Endothelial cell of umbilical vein (primary cell): ENCODE measurements at regions not wholly inside any gene's neighbourhood (a gene's known extent, or its start where the extent isn't known, plus 50 kb on each side); places are given as distances from the start of the nearest gene placed in this dataset.

ENCODE experiments used
- BruUV-seq: library from RNA; stranded (reverse); fragments of 400-500 nt; replicated peaks from 2 replicates; lab custom pipeline; 2021; lab: Mats Ljungman, UMichigan
- CTCF ChIA-PET: fragments of 300-600, 350-600 bp; sonication (Branson Sonifier 250); formaldehyde crosslinking; loops from one replicate; lab custom pipeline; 2021; ENCODE audit warnings: antibody characterized with exemption, inconsistent platforms; lab: Charles Lee
- POLR2A ChIA-PET: fragments of 300-600, 350-600 bp; sonication (Branson Sonifier 250); formaldehyde crosslinking; loops from one replicate; lab custom pipeline; 2021; ENCODE audit warnings: antibody characterized with exemption, inconsistent platforms; lab: Charles Lee
- DNase-seq: peaks from one replicate; pipeline ENCODE4 v3.0.0-alpha.2; 2011; ENCODE audit warnings: low read depth, low spot score
- FAIRE-seq: peaks from 2 replicates; lab custom pipeline; 2011; peaks lifted over from hg19 to GRCh38; lab: Jason Lieb, UNC
- H2AFZ ChIP-seq: 2 replicates; pipeline ENCODE4 v1.6.0; 2012; ENCODE audit warnings: low read depth, low read length, control low read depth, inconsistent platforms
- H3K27ac ChIP-seq: 2 replicates; pipeline ENCODE4 v1.5.1; 2011; ENCODE audit warnings: low read depth, mild to moderate bottlenecking, control low read depth, low read length, moderate library complexity; ENCODE audit not compliant: insufficient read depth
- H3K27me3 ChIP-seq, 2 experiments: 2 replicates each; pipeline versions ENCODE4 v1.6.0 to v1.6.1; 2011; ENCODE audit warnings: low read length in 2 of 2, mixed read lengths in 1 of 2; ENCODE audit not compliant: control insufficient read depth in 2 of 2, insufficient read depth in 2 of 2
- H3K36me3 ChIP-seq, 2 experiments: 2 replicates in 1 of 2; 3 replicates in 1 of 2; pipeline ENCODE4 v1.5.1; 2011; ENCODE audit warnings: low read length in 2 of 2, mild to moderate bottlenecking in 1 of 2, moderate library complexity in 1 of 2; ENCODE audit not compliant: control insufficient read depth in 2 of 2, insufficient read depth in 2 of 2; ENCODE audit errors: extremely low read depth in 1 of 2
- H3K4me1 ChIP-seq: 3 replicates; pipeline ENCODE4 v1.5.1; 2011; ENCODE audit warnings: mild to moderate bottlenecking, low read length; ENCODE audit not compliant: control insufficient read depth, insufficient read depth; ENCODE audit errors: extremely low read depth
- H3K4me2 ChIP-seq: 2 replicates; pipeline ENCODE4 v1.6.1; 2011; ENCODE audit warnings: low read length, control low read depth, mixed read lengths; ENCODE audit not compliant: insufficient read depth
- H3K4me3 ChIP-seq, 3 experiments: fragments of 200-600 bp in 1 of 3; sonication (generic), shearing (Covaris generic) in 1 of 3; replicated peaks in 1 of 3; 2 replicates each; pipeline ENCODE4 v1.5.1; 2011 to 2016; ENCODE audit warnings: control low read depth in 3 of 3, low read length in 3 of 3, mild to moderate bottlenecking in 2 of 3, inconsistent platforms in 1 of 3, low read depth in 1 of 3, moderate library complexity in 1 of 3; ENCODE audit not compliant: insufficient read depth in 1 of 3
- H3K79me2 ChIP-seq: 2 replicates; pipeline ENCODE4 v1.6.0; 2012; ENCODE audit warnings: low read length, inconsistent platforms; ENCODE audit not compliant: control insufficient read depth, insufficient read depth
- H3K9ac ChIP-seq: replicated peaks from 2 replicates; pipeline ENCODE3; 2011; ENCODE audit warnings: low read length, control low read depth; ENCODE audit not compliant: insufficient read depth; ENCODE audit errors: extremely low read depth
- H3K9me1 ChIP-seq: replicated peaks from 3 replicates; pipeline ENCODE4 v1.6.0; 2011; ENCODE audit warnings: mild to moderate bottlenecking, low read length; ENCODE audit not compliant: control insufficient read depth, insufficient read depth; ENCODE audit errors: extremely low read depth
- H3K9me3 ChIP-seq: replicated peaks from 2 replicates; pipeline ENCODE4 v1.5.1; 2012; ENCODE audit warnings: low read length, inconsistent platforms; ENCODE audit not compliant: control insufficient read depth, insufficient read depth
- H4K20me1 ChIP-seq: replicated peaks from 2 replicates; pipeline ENCODE3; 2011; ENCODE audit warnings: mild to moderate bottlenecking, low read length; ENCODE audit not compliant: control insufficient read depth, insufficient read depth; ENCODE audit errors: extremely low read depth
- CTCF ChIP-seq, 2 donors: IDR thresholded peaks; 1 replicate in 1 of 2; 2 replicates in 1 of 2; pipeline ENCODE4 v1.5.1; 2011; ENCODE audit warnings: low read length in 2 of 2, mild to moderate bottlenecking in 2 of 2, moderate library complexity in 2 of 2, control low read depth in 1 of 2, inconsistent platforms in 1 of 2, low read depth in 1 of 2; ENCODE audit not compliant: insufficient read depth in 1 of 2; ENCODE audit errors: extremely low read depth in 1 of 2
- EZH2 ChIP-seq: IDR thresholded peaks from 2 replicates; pipeline ENCODE4 v1.6.1; 2012; ENCODE audit warnings: borderline replicate concordance, low read depth, mild to moderate bottlenecking, moderate library complexity, low read length, inconsistent platforms; ENCODE audit not compliant: severe bottlenecking
- FOS ChIP-seq: IDR thresholded peaks from 2 replicates; pipeline ENCODE4 v1.6.1; 2011; ENCODE audit warnings: mild to moderate bottlenecking, low read length, moderate library complexity, borderline replicate concordance; ENCODE audit not compliant: insufficient read depth
- GATA2 ChIP-seq: IDR thresholded peaks from 2 replicates; pipeline ENCODE4 v1.7.0; 2011; ENCODE audit warnings: low read depth, mild to moderate bottlenecking, moderate library complexity, mixed read lengths, low read length; ENCODE audit not compliant: insufficient read length, insufficient read depth
- JUN ChIP-seq: IDR thresholded peaks from 2 replicates; pipeline ENCODE4 v1.6.1; 2011; ENCODE audit warnings: borderline replicate concordance, low read depth; ENCODE audit not compliant: insufficient read length, insufficient read depth
- MAX ChIP-seq: IDR thresholded peaks from 2 replicates; pipeline ENCODE4 v1.6.1; 2011; ENCODE audit not compliant: insufficient read depth, insufficient read length
- MYC ChIP-seq: IDR thresholded peaks from one replicate; pipeline ENCODE4 v1.6.1; 2011; ENCODE audit warnings: mild to moderate bottlenecking, low read depth, low read length
- POLR2A ChIP-seq: IDR thresholded peaks from 2 replicates; pipeline ENCODE4 v1.6.1; 2012; ENCODE audit warnings: low read depth, mild to moderate bottlenecking, control low read depth, low read length
- POLR2AphosphoS5 ChIP-seq: IDR thresholded peaks from 2 replicates; pipeline ENCODE4 v1.6.1; 2012; ENCODE audit warnings: low read depth, mild to moderate bottlenecking, control low read depth, low read length, moderate library complexity; ENCODE audit not compliant: insufficient read depth
- dilution Hi-C: fragments of 300-500 bp; cut with MboI; formaldehyde crosslinking; loops from one replicate; pipeline ENCODE4 v1.15.0; 2019; ENCODE audit warnings: low sequenced_read_pairs; ENCODE audit not compliant: extremely low pct_ligation_motif_present
- intact Hi-C: fragments of 100-400 bp; cut with micrococcal nuclease; formaldehyde crosslinking; loops from one replicate; pipeline ENCODE4 v1.10.0; 2022

- dilution Hi-C loops (no loop called here), intact Hi-C loops (no loop called here)
- DNase-seq (peak; percentile 54), FAIRE-seq (no peak)
- no peak overlapping the region for H3K27ac ChIP-seq
- H3K79me2 ChIP-seq: no peaks in the 10 kb centered on the region
- no peak overlapping the region for H3K4me3 ChIP-seq
- H3K36me3 ChIP-seq: no peaks in the 10 kb centered on the region
- CTCF ChIA-PET: no interaction called here
- no peak for TF ChIP-seq JUN
- TF ChIP-seq GATA2: no peak
- TF ChIP-seq MYC: no peak
- TF ChIP-seq FOS: no peak
- no peak for TF ChIP-seq POLR2AphosphoS5
- no peak for TF ChIP-seq EZH2
- no peak for TF ChIP-seq CTCF (IDR thresholded peaks at IDR 0.05; ENCODE audit: extremely low read depth in 1 of 2, insufficient read depth in 1 of 2, low read depth in 1 of 2, low read length in 2 of 2)
- no peak for TF ChIP-seq MAX
- no peak for TF ChIP-seq POLR2A
- H3K9me1 ChIP-seq: no peaks in the 10 kb centered on the region
- H4K20me1 ChIP-seq: no peaks in the 10 kb centered on the region
- peak overlapping the region; percentile 85 for H2AFZ ChIP-seq
- H3K4me2 ChIP-seq: no peak overlapping the region
- no peaks in the 10 kb centered on the region for H3K9me3 ChIP-seq
- no peak overlapping the region for H3K9ac ChIP-seq
- POLR2A ChIA-PET: no interaction called here
- no peaks in the 10 kb centered on the region for H3K27me3 ChIP-seq
- no TSS peak for BruUV-seq
- no peaks in the 10 kb centered on the region for H3K4me1 ChIP-seq
These were observed 370.5 kb upstream of the ANXA10 start for GRCh38 chr4:167721617-167722486.
